NK-92 treated with Interleukin-12 subunit alpha and Interleukin-12 subunit beta, amount 100 ng/mL, for 24 hours (cell line): ENCODE measurements at regions not wholly inside any gene's neighbourhood (a gene's known extent, or its start where the extent isn't known, plus 50 kb on each side); places are given as distances from the start of the nearest gene placed in this dataset.

Source experiments
- DNase-seq: peaks from one replicate; lab custom pipeline; 2025; lab: John Stamatoyannopoulos, UW

DNA sequence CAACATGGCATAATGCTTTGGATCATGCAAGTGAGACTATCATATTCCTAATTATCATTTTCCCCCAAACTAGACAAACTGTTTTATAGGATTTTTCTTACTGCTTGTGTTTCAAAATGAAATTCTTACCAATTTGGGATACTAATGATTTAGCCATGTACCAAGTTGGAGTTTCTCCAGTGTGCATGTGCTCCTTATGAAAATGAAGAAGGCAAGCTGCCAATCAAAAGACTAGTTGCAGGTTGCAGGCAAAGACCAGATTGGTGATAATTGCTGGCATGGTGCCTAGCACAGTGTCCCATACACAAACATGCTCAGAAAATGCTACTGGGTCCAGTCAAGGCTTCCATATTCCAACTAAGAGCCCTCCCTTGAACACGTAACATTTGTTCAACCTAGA lies 771.8 kb upstream of the FANCL start:
- DNase-seq = no peak

- DNase-seq = no peak
Measured at GRCh38 chr2:59012234-59012633, 771.1 kb upstream of the FANCL start.

GRCh38 chr2:59008950-59009349 lies 767.8 kb upstream of the FANCL start:
- DNase-seq = no peak

- DNase-seq = no peak
Measured at GRCh38 chr2:59005836-59006615, 764.9 kb upstream of the FANCL start.

DNA sequence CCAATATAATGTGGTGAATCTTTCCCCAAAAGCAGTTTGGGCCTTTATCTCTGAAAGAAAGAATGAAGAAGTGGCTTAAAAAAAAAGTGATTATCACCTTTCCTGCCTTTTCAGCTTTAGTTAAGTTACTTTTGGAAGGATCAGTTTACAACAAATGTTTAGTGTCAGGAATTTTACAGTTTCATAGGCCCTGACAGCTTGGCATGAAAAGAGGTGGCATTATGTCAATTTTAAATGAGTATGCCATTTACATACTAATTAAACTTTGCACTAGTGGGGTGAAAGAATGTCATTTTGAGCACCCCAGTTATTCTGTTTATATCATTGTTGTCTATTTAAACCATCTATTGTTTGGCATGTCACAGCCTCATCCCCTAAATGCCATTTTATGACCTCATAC lies 763.5 kb upstream of the FANCL start:
- DNase-seq = no peak

DNA sequence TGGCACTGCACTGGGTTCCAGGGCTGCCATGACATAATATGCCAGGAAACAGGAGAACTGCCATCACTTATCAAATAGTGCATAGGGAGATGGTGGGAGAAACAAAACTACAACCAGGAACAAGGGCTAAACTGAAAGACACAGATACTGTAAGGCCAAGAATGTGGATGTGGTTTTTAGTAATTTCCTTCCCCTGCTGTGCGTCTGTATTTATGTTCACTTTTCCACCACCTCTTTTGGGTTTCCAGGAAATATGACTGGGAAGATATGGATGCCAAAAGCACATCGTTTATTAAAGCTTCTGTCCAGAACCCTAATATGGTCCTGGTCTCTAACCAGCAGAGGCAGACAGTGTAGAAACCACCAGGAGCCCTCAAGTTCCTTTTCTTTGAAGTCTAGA lies 759.7 kb upstream of the FANCL start:
- DNase-seq = no peak

- DNase-seq = no peak
Measured at GRCh38 chr2:58992062-58992706, 751.1 kb upstream of the FANCL start.

DNA sequence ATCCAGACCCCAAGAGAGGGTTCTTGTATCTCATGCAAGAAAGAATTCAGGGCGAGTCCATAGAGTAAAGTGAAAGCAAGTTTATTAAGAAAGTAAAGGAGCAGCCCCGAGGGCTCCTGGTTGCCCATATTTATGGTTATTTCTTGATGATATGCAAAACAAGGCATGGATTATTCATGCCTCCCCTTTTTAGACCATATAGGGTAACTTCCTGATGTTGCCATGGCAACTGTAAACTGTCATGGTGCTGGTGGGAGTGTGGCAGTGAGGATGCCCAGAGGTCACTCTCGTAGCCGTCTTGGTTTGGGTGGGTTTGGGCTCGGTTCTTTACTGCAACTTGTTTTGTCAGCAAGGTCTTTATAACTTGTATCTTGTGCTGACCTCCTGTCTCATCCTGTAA lies 750.2 kb upstream of the FANCL start:
- DNase-seq = no peak

DNA sequence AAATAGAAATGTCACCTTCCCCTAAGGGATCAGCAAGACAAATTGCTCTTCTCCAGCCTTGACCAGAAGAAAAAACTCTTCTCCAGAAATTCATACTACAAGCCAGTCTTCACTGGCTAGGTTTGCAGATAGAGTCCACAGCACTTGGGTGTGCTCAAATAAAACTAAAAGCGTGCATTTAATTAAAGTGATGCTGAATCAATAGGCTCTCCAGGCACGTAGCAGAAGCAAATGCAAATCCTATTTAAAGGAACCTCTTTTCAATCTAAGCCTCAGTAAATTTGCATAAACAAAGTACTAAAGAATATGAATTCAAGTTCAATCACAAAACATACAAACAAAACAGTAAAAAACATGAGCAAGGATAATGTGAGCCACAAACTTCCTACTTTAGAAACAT lies 744.4 kb upstream of the FANCL start:
- no peak for DNase-seq

DNA sequence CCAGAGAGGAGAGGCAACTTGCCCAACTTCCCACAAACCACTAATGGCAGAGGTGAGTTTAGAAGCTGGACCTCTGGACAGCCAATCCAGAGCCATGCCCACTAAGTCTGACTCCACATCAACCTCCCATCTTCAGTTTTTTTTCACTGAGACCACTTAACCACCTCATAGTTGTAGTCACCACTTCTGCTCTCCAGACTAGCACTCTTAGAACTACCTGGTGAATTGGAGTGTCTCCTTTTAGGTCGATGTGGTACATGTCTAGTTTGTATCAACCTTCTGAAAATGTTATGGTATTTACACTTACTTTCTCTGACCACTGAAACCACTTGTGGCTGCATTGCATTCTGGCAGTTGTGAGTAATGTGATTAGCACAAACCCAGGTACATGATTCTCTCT lies 743.6 kb upstream of the FANCL start:
- DNase-seq = no peak

DNA sequence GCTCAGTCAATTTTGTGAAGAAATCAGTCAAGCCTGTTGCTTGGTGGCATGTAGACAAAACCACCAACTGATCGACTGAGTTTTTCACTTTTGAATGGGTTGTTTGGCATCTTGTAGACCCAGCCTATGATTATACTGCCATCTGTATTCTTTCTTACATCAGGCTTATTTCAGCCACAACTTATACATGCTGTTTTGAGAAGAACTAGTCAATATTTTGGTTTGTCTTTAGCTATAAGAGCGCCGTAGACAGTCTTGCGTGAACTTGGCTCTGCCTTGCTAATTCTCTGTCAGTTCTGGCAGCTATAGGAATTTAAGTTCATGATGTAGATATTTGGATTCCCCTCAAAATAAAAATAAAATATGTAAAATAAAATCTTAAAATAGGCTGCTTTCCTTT lies 742.0 kb upstream of the FANCL start:
- no peak for DNase-seq

DNA sequence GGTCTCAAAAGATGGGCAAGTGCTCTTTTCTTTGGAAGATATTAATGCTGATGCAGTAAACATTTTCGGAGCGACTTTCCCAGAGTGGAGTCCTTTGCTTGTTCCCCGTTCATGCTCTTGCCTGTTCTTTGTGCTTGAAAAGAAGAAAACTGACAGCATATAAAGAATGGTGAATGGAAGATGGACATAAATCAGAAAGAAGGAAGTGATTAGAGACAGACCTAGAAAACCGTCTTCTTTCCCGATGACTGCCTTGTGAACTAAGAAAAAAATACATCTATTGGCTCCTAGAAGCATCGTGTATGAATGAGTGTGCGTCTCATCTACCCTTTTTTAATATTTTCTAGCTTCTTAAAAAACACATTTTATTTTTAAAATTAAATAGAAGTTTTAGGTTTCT lies 740.1 kb upstream of the FANCL start:
- DNase-seq = no peak

GRCh38 chr2:58976375-58977071 lies 735.4 kb upstream of the FANCL start:
- no peak for DNase-seq

DNA sequence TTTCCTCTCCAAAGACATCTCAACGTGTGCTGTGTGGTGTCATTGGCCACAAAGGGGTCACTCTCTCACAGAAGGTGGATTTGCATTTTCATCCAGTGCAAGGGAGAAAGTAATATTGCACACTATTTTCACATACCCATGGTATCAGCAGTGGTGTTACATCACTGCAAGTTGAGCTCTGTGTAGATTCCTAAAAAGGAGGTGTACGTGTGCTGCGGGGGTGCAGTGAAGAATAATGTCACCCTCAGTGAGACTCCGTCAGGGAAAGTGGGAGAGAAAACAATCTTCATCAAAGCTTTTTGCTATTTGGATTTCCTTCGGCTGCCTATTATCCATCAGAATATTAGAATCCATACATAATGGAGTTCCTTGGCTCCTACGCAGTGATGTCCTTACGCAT lies 733.8 kb upstream of the FANCL start:
- DNase-seq = no peak

- no peak for DNase-seq
Measured at GRCh38 chr2:58974426-58974825, 733.3 kb upstream of the FANCL start.

DNA sequence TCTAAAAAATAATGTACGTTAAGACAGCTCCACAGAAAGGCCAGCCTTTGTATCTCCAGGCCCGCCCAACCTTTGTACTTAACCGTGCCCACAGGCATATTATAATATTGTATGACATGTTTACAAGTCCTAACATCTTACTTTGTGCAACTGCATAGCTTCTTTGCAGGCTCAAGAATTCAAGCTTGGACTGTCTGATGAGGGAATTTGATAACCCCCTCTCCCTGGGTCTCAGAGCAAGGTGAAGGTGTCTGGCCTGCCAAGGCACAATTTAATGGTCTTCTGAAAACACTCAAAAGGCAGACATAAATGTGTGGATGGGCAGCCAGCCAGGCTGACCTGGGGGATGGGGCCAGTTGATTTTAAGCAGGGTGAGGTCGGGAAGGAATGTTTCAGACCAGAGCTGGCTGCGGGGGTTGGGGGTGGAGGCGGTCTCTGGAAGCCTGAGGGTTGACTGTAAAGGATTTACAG lies 732.7 kb upstream of the FANCL start:
- DNase-seq = no peak

DNA sequence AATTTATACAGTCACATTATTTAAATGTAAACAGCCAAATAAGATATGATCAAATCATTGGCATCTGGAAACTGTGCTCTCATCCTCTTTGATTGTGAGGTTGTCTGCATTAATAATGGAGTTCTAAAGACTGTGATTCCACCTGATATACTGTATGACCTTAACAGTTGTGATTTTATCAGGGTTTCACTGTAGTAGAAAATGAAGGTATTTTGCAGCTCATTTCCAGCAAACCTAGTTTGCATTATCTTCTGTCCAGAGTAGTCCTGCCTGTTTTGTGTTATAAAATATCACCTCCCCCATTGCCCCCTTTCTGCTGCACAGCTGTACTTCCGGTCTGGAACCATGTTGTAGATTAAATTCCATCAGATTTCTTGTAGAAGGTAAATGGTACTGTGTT lies 731.6 kb upstream of the FANCL start:
- no peak for DNase-seq

- no peak for DNase-seq
Measured at GRCh38 chr2:58971511-58972360, 730.6 kb upstream of the FANCL start.

- DNase-seq = no peak
Measured at GRCh38 chr2:58970365-58970764, 729.2 kb upstream of the FANCL start.

- no peak for DNase-seq
Measured at GRCh38 chr2:58968885-58969284, 727.8 kb upstream of the FANCL start.

- DNase-seq = no peak
Measured at GRCh38 chr2:58967736-58968135, 726.6 kb upstream of the FANCL start.

- no peak for DNase-seq
Measured at GRCh38 chr2:58965602-58966001, 724.5 kb upstream of the FANCL start.
